WTC11 (cell line): ENCODE measurements at regions not wholly inside any gene's neighbourhood (a gene's known extent, or its start where the extent isn't known, plus 50 kb on each side); places are given as distances from the start of the nearest gene placed in this dataset.

Source experiments
- ATAC-seq: fragments of 200-7000 bp; cut with Tn5 transposase; 2 replicates; pipeline ENCODE4 v1.10.0; 2021; ENCODE audit warnings: mild to moderate bottlenecking, moderate library complexity
- CTCF ChIA-PET: fragments of 300-600 bp; sonication (Branson Sonifier 250); formaldehyde crosslinking; loops from one replicate; lab custom pipeline; 2021; ENCODE audit warnings: antibody characterized with exemption; lab: Charles Lee
- POLR2A ChIA-PET: fragments of 350-600 bp; sonication (Branson Sonifier 250); formaldehyde crosslinking; loops from one replicate; lab custom pipeline; 2021; ENCODE audit warnings: antibody characterized with exemption; lab: Charles Lee
- DNase-seq: peaks from one replicate; pipeline ENCODE4 v3.0.0; 2021; ENCODE audit warnings: low spot score
- H3K27ac Mint-ChIP-seq: 2 replicates; pipeline ENCODE4 v1.8.0; 2021; ENCODE audit warnings: mixed read lengths
- H3K27me3 Mint-ChIP-seq: 2 replicates; pipeline ENCODE4 v1.8.0; 2021; ENCODE audit warnings: low read depth, mild to moderate bottlenecking, moderate library complexity, mixed read lengths
- H3K36me3 Mint-ChIP-seq: 2 replicates; pipeline ENCODE4 v1.8.0; 2021; ENCODE audit warnings: mixed read lengths
- H3K4me1 Mint-ChIP-seq: 2 replicates; pipeline ENCODE4 v1.8.0; 2022; ENCODE audit warnings: mixed read lengths
- H3K4me3 Mint-ChIP-seq: 2 replicates; pipeline ENCODE4 v1.8.0; 2021; ENCODE audit warnings: mild to moderate bottlenecking, moderate library complexity, mixed read lengths
- H3K9me3 Mint-ChIP-seq: 2 replicates; pipeline ENCODE4 v1.8.0; 2021; ENCODE audit warnings: mixed read lengths
- ELF4 ChIP-seq: sonication (generic); formaldehyde crosslinking; IDR thresholded peaks from 2 replicates; pipeline ENCODE4 v1.8.1; 2022; ENCODE audit warnings: low read depth, mild to moderate bottlenecking, moderate library complexity, missing genetic modification reagents
- EMX1 ChIP-seq: fragments of 250-450 bp; sonication (Bioruptor Pico); IDR thresholded peaks from 2 replicates; pipeline ENCODE4 v1.8.0; 2021; ENCODE audit warnings: mild to moderate bottlenecking
- ETV6 ChIP-seq: sonication (generic); formaldehyde crosslinking; IDR thresholded peaks from 2 replicates; pipeline ENCODE4 v1.8.1; 2022; ENCODE audit warnings: mild to moderate bottlenecking, missing genetic modification reagents
- GABPB1 ChIP-seq: sonication (generic); formaldehyde crosslinking; IDR thresholded peaks from 2 replicates; pipeline ENCODE4 v1.8.1; 2023; ENCODE audit warnings: mild to moderate bottlenecking, missing genetic modification reagents
- JUN ChIP-seq: sonication (generic); formaldehyde crosslinking; IDR thresholded peaks from 2 replicates; pipeline ENCODE4 v1.8.0; 2023; ENCODE audit warnings: mild to moderate bottlenecking, missing genetic modification reagents
- PRDM15 ChIP-seq: sonication (generic); formaldehyde crosslinking; IDR thresholded peaks from 2 replicates; pipeline ENCODE4 v1.8.0; 2022; ENCODE audit warnings: missing genetic modification reagents
- STAT6 ChIP-seq: sonication (generic); formaldehyde crosslinking; conservative IDR thresholded peaks from 2 replicates; pipeline ENCODE4 v1.8.1; 2023; ENCODE audit warnings: mild to moderate bottlenecking, low read depth, missing genetic modification reagents, moderate library complexity
- USF2 ChIP-seq: sonication (generic); formaldehyde crosslinking; IDR thresholded peaks from 2 replicates; pipeline ENCODE4 v1.8.1; 2023; ENCODE audit warnings: mild to moderate bottlenecking, missing genetic modification reagents, moderate library complexity
- ZNF232 ChIP-seq: sonication (generic); formaldehyde crosslinking; IDR thresholded peaks from 2 replicates; pipeline ENCODE4 v1.8.0; 2022; ENCODE audit warnings: mild to moderate bottlenecking, missing genetic modification reagents
- ZNF263 ChIP-seq: sonication (generic); formaldehyde crosslinking; IDR thresholded peaks from 2 replicates; pipeline ENCODE4 v1.8.1; 2022; ENCODE audit warnings: low read depth, mild to moderate bottlenecking, moderate library complexity, missing genetic modification reagents
- ZNF281 ChIP-seq: sonication (generic); formaldehyde crosslinking; IDR thresholded peaks from 2 replicates; pipeline ENCODE4 v1.8.0; 2023; ENCODE audit warnings: mild to moderate bottlenecking, missing genetic modification reagents
- ZNF671 ChIP-seq: fragments of 250-450 bp; sonication (Bioruptor Pico); IDR thresholded peaks from 2 replicates; pipeline ENCODE4 v1.8.0; 2021; ENCODE audit warnings: mild to moderate bottlenecking
- ZSCAN18 ChIP-seq: fragments of 250-450 bp; sonication (Bioruptor Pico); IDR thresholded peaks from 2 replicates; pipeline ENCODE4 v2.1.2; 2022; ENCODE audit warnings: mild to moderate bottlenecking, moderate library complexity

GRCh38 chr12:90048918-90049317 lies 340.3 kb upstream of the ATP2B1 start:
- ATAC-seq (no peak), DNase-seq (no peak)
- ChIA-PET CTCF (no interaction called here), POLR2A (no interaction called here)
- no peaks in the 10 kb centered on the region for H3K36me3 Mint-ChIP-seq
- no peaks in the 10 kb centered on the region for H3K27me3 Mint-ChIP-seq
- H3K9me3 Mint-ChIP-seq = 0 out of 2 replicates have a peak, but pooled peaks cover 4% of the 10 kb centered on the region
- no peaks in the 10 kb centered on the region for H3K4me1 Mint-ChIP-seq
- H3K4me3 Mint-ChIP-seq = no peak overlapping the region
- no peak overlapping the region for H3K27ac Mint-ChIP-seq
- TF ChIP-seq JUN (CRISPR knock-in tag) (no peak), STAT6 (no peak), ZNF281 (CRISPR knock-in tag) (no peak)

- no peak overlapping the region for H3K4me3 Mint-ChIP-seq
- TF ChIP-seq EMX1 (CRISPR knock-in tag) (no peak), ZNF232 (CRISPR knock-in tag) (no peak), GABPB1 (CRISPR knock-in tag) (no peak), ETV6 (CRISPR knock-in tag) (no peak), ZNF263 (CRISPR knock-in tag) (no peak), ZNF671 (no peak), USF2 (CRISPR knock-in tag) (no peak), ELF4 (CRISPR knock-in tag) (no peak), ZSCAN18 (CRISPR knock-in tag) (no peak), PRDM15 (CRISPR knock-in tag) (no peak)
- DNase-seq (no peak), ATAC-seq (no peak)
- H3K9me3 Mint-ChIP-seq = 0 out of 2 replicates have a peak, but pooled peaks cover 4% of the 10 kb centered on the region
- no peaks in the 10 kb centered on the region for H3K27me3 Mint-ChIP-seq
- H3K27ac Mint-ChIP-seq = no peak overlapping the region
- ChIA-PET POLR2A (no interaction called here), CTCF (no interaction called here)
- H3K4me1 Mint-ChIP-seq = no peaks in the 10 kb centered on the region
- H3K36me3 Mint-ChIP-seq = no peaks in the 10 kb centered on the region
Measured at GRCh38 chr12:90045559-90045958, 336.9 kb upstream of the ATP2B1 start.
